HepG2 (cell line): ENCODE measurements at regions not wholly inside any gene's neighbourhood (a gene's known extent, or its start where the extent isn't known, plus 50 kb on each side); places are given as distances from the start of the nearest gene placed in this dataset.

Experiments used
- ATAC-seq: fragments of 200-7000 bp; cut with Tn5 transposase; 3 replicates; pipeline ENCODE4 v1.9.1; 2020; ENCODE audit warnings: mild to moderate bottlenecking, moderate library complexity
- BruUV-seq: library from RNA; stranded (reverse); fragments of 400-500 nt; replicated peaks from 2 replicates; lab custom pipeline; 2021; lab: Mats Ljungman, UMichigan
- CTCF ChIA-PET: fragments of 300-600 bp; formaldehyde crosslinking; extraction: SDS; loops from one replicate; lab custom pipeline; 2021; ENCODE audit warnings: low total read pairs, inconsistent platforms, low intra/inter-chr PET ratio; lab: Yijun Ruan, JAX
- POLR2A ChIA-PET: fragments of 350-600 bp; sonication (Branson Sonifier 250); formaldehyde crosslinking; loops from one replicate; lab custom pipeline; 2020; ENCODE audit warnings: antibody characterized with exemption, inconsistent platforms; lab: Yijun Ruan, JAX
- DNase-seq: peaks from one replicate; pipeline ENCODE4 v3.0.0-alpha.2; 2015; ENCODE audit warnings: low spot score
- FAIRE-seq: peaks from 3 replicates; lab custom pipeline; 2011; peaks lifted over from hg19 to GRCh38; lab: Jason Lieb, UNC
- H2AFZ ChIP-seq: one replicate; pipeline ENCODE4 v1.6.1; 2011; ENCODE audit warnings: low read length, inconsistent platforms
- H3K27ac ChIP-seq: fragments of 300-600 bp; 3 replicates; pipeline ENCODE4 v1.8.0; 2011; ENCODE audit warnings: mixed run types, mild to moderate bottlenecking, mixed read lengths, low read length, inconsistent platforms; ENCODE audit not compliant: insufficient read depth; ENCODE audit errors: extremely low read length
- H3K27me3 ChIP-seq, 2 experiments: fragments of 200-600 bp in 1 of 2; 2 replicates in 1 of 2; 3 replicates in 1 of 2; pipeline versions ENCODE4 v1.6.0 to v1.8.0; 2011; ENCODE audit warnings: low read length in 2 of 2, mild to moderate bottlenecking in 2 of 2, moderate library complexity in 2 of 2, inconsistent platforms in 1 of 2; ENCODE audit not compliant: insufficient read depth in 2 of 2, control insufficient read depth in 1 of 2
- H3K36me3 ChIP-seq, 2 experiments: fragments of 200-600 bp in 1 of 2; replicated peaks in 1 of 2; 2 replicates in 1 of 2; 3 replicates in 1 of 2; pipeline versions ENCODE4 v1.5.1 to v1.8.0; 2011; ENCODE audit warnings: low read length in 2 of 2, inconsistent platforms in 1 of 2; ENCODE audit not compliant: insufficient read depth in 2 of 2, control insufficient read depth in 1 of 2
- H3K4me1 ChIP-seq: 2 replicates; pipeline ENCODE4 v1.5.1; 2012; ENCODE audit warnings: low read length, inconsistent platforms; ENCODE audit not compliant: insufficient read depth
- H3K4me2 ChIP-seq: 2 replicates; pipeline ENCODE4 v1.6.0; 2011; ENCODE audit warnings: low read depth, low read length, inconsistent platforms
- H3K4me3 ChIP-seq, 3 experiments: fragments of 200-600 bp in 1 of 3; sonication (generic), shearing (Covaris generic) in 1 of 3; replicated peaks in 1 of 3; 2 replicates each; pipeline ENCODE4 v1.5.1; 2011 to 2016; ENCODE audit warnings: low read length in 3 of 3, inconsistent platforms in 2 of 3, low read depth in 2 of 3, mild to moderate bottlenecking in 2 of 3, control low read depth in 1 of 3, mixed read lengths in 1 of 3; ENCODE audit not compliant: insufficient read depth in 1 of 3
- H3K79me2 ChIP-seq: one replicate; pipeline ENCODE4 v1.6.1; 2011; ENCODE audit warnings: low read length, inconsistent platforms; ENCODE audit not compliant: insufficient read depth
- H3K9ac ChIP-seq: 2 replicates; pipeline ENCODE4 v1.6.0; 2011; ENCODE audit warnings: mild to moderate bottlenecking, low read depth, low read length, inconsistent platforms; ENCODE audit not compliant: insufficient read depth
- H3K9me3 ChIP-seq: 2 replicates; pipeline ENCODE4 v1.5.1; 2012; ENCODE audit warnings: mild to moderate bottlenecking, low read length
- H4K20me1 ChIP-seq: 2 replicates; pipeline ENCODE4 v1.6.0; 2011; ENCODE audit warnings: inconsistent platforms, mild to moderate bottlenecking, low read length, moderate library complexity; ENCODE audit not compliant: insufficient read depth
- DBP ChIP-seq: sonication (generic); formaldehyde crosslinking; IDR thresholded peaks from 2 replicates; pipeline ENCODE4 v1.4.0; 2020; ENCODE audit warnings: missing genetic modification reagents; ENCODE audit errors: not compliant biosample characterization
- FOXO1 ChIP-seq: sonication (generic); formaldehyde crosslinking; IDR thresholded peaks from 2 replicates; pipeline ENCODE4 v1.4.0; 2020; ENCODE audit warnings: missing genetic modification reagents
- FOXP4 ChIP-seq: sonication (generic); formaldehyde crosslinking; IDR thresholded peaks from 2 replicates; pipeline ENCODE4 v1.4.0; 2020; ENCODE audit warnings: missing genetic modification reagents
- LCORL ChIP-seq, 2 experiments: fragments of 450-650 bp in 1 of 2; sonication (generic) in 1 of 2; formaldehyde crosslinking in 1 of 2; IDR thresholded peaks; 2 replicates each; pipeline versions ENCODE4 v1.5.0 to v1.6.1; 2017 to 2020; ENCODE audit warnings: antibody characterized with exemption in 1 of 2, missing genetic modification reagents in 1 of 2
- NCOA5 ChIP-seq: sonication (generic); formaldehyde crosslinking; IDR thresholded peaks from 2 replicates; pipeline ENCODE4 v1.4.0; 2020; ENCODE audit warnings: missing genetic modification reagents
- SAP130 ChIP-seq: IDR thresholded peaks from 2 replicates; pipeline ENCODE4 v1.6.1; 2016; ENCODE audit warnings: low read depth
- SCMH1 ChIP-seq: sonication (generic); formaldehyde crosslinking; IDR thresholded peaks from 2 replicates; pipeline ENCODE4 v1.9.0; 2021; ENCODE audit warnings: missing genetic modification reagents, mild to moderate bottlenecking, borderline replicate concordance
- U2AF2 ChIP-seq: fragments of 200-400 bp; formaldehyde crosslinking; IDR thresholded peaks from 2 replicates; pipeline ENCODE4 v1.6.1; 2017; ENCODE audit warnings: low read depth, mild to moderate bottlenecking, low read length
- ZNF17 ChIP-seq: sonication (generic); formaldehyde crosslinking; IDR thresholded peaks from 2 replicates; pipeline ENCODE4 v1.5.0; 2020; ENCODE audit warnings: mild to moderate bottlenecking, missing genetic modification reagents
- ZNF367 ChIP-seq: sonication (generic); formaldehyde crosslinking; IDR thresholded peaks from 2 replicates; pipeline ENCODE4 v1.4.0; 2020; ENCODE audit warnings: missing genetic modification reagents, borderline replicate concordance
- ZNF44 ChIP-seq: sonication (generic); formaldehyde crosslinking; IDR thresholded peaks from 2 replicates; pipeline ENCODE4 v1.5.1; 2020; ENCODE audit warnings: mild to moderate bottlenecking, missing genetic modification reagents
- ZNF484 ChIP-seq: sonication (generic); formaldehyde crosslinking; IDR thresholded peaks from 2 replicates; pipeline ENCODE4 v1.5.1; 2020; ENCODE audit warnings: mild to moderate bottlenecking, low read depth, missing genetic modification reagents, borderline replicate concordance
- ZNF562 ChIP-seq: sonication (generic); formaldehyde crosslinking; IDR thresholded peaks from 2 replicates; pipeline ENCODE4 v1.8.0; 2022; ENCODE audit warnings: missing genetic modification reagents, borderline replicate concordance
- ZNF713 ChIP-seq: sonication (generic); formaldehyde crosslinking; IDR thresholded peaks from 2 replicates; pipeline ENCODE4 v1.4.0; 2020; ENCODE audit warnings: mild to moderate bottlenecking, missing genetic modification reagents
- WGBS: methylation state at CpG from one replicate; pipeline ENCODE4 v1.1.6; 2017; ENCODE audit warnings: low lambda C conversion rate; 5-methylcytosine and 5-hydroxymethylcytosine counted together
- in situ Hi-C: cut with HindIII; loops from 2 replicates; pipeline ENCODE4 v1.10.0; 2017; ENCODE audit warnings: low pct_unique_long_range_greater_than_20kb; ENCODE audit not compliant: extremely low pct_ligation_motif_present
- intact Hi-C: fragments of 100-400 bp; cut with micrococcal nuclease; formaldehyde crosslinking; loops from one replicate; pipeline ENCODE4 v1.10.0; 2022; ENCODE audit not compliant: unreplicated experiment
- TF ChIP-seq, protein P1 (sequence below): sonication (generic); formaldehyde crosslinking; IDR thresholded peaks from 2 replicates; pipeline ENCODE4 v1.8.0; 2022; ENCODE audit warnings: missing genetic modification reagents, low read depth, mild to moderate bottlenecking, borderline replicate concordance
- TF ChIP-seq, protein P2 (sequence below): sonication (generic); formaldehyde crosslinking; IDR thresholded peaks from 2 replicates; pipeline ENCODE4 v1.9.0; 2022; ENCODE audit warnings: missing genetic modification reagents, mild to moderate bottlenecking, borderline replicate concordance
- TF ChIP-seq, protein P3 (sequence below): IDR thresholded peaks from 2 replicates; pipeline ENCODE4 v1.6.1; 2012; ENCODE audit warnings: low read depth, low read length, improper control_type of control experiment

GRCh38 chr6:12221856-12222255 lies 68.3 kb upstream of the EDN1 start:
- H3K4me1 ChIP-seq = no peaks in the 10 kb centered on the region
- no peaks in the 10 kb centered on the region for H4K20me1 ChIP-seq
- POLR2A ChIA-PET = no interaction called here
- CTCF ChIA-PET = no interaction called here
- BruUV-seq = no TSS peak
- WGBS = 25% methylated on average over 4 of the region's 4 CpGs
- no peaks in the 10 kb centered on the region for H3K27me3 ChIP-seq
- H3K27ac ChIP-seq = no peak overlapping the region
- no peak overlapping the region for H3K9ac ChIP-seq
- DNase-seq = no peak
- no peaks in the 10 kb centered on the region for H3K36me3 ChIP-seq
- intact Hi-C loops = no loop called here
- in situ Hi-C loops = no loop called here
- no peak overlapping the region for H3K4me2 ChIP-seq
- no peak overlapping the region for H3K4me3 ChIP-seq
- H3K79me2 ChIP-seq = no peaks in the 10 kb centered on the region
- H2AFZ ChIP-seq = no peak overlapping the region
- no peak for FAIRE-seq
- ATAC-seq = no peak
- TF ChIP-seq ZNF562 (CRISPR knock-in tag) = no peak
- TF ChIP-seq DBP = no peak
- TF ChIP-seq, protein P1, sequence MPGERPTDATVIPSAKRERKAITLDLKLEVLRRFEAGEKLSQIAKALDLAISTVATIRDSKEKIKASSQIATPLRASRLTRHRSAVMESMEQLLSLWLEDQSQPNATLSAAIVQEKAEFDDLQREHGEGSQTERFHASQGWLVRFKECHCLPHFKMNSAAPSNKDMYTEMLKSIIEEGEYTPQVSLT = no peak
- no peak for TF ChIP-seq U2AF2
- TF ChIP-seq ZNF484 = no peak
- TF ChIP-seq NCOA5 (CRISPR knock-in tag) = no peak
- no peak for TF ChIP-seq ZNF44 (CRISPR knock-in tag)
- no peak for TF ChIP-seq SCMH1 (CRISPR knock-in tag)
- no peak for TF ChIP-seq LCORL (IDR thresholded peaks at IDR 0.05)
- TF ChIP-seq LCORL (CRISPR knock-in tag; IDR thresholded peaks at IDR 0.05) = no peak
- TF ChIP-seq SAP130 (CRISPR knock-in tag) = no peak
- no peak for TF ChIP-seq ZNF367 (CRISPR knock-in tag)
- TF ChIP-seq FOXO1 (CRISPR knock-in tag) = no peak
- TF ChIP-seq, protein P2, sequence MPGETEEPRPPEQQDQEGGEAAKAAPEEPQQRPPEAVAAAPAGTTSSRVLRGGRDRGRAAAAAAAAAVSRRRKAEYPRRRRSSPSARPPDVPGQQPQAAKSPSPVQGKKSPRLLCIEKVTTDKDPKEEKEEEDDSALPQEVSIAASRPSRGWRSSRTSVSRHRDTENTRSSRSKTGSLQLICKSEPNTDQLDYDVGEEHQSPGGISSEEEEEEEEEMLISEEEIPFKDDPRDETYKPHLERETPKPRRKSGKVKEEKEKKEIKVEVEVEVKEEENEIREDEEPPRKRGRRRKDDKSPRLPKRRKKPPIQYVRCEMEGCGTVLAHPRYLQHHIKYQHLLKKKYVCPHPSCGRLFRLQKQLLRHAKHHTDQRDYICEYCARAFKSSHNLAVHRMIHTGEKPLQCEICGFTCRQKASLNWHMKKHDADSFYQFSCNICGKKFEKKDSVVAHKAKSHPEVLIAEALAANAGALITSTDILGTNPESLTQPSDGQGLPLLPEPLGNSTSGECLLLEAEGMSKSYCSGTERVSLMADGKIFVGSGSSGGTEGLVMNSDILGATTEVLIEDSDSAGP = no peak
- TF ChIP-seq, protein P3, sequence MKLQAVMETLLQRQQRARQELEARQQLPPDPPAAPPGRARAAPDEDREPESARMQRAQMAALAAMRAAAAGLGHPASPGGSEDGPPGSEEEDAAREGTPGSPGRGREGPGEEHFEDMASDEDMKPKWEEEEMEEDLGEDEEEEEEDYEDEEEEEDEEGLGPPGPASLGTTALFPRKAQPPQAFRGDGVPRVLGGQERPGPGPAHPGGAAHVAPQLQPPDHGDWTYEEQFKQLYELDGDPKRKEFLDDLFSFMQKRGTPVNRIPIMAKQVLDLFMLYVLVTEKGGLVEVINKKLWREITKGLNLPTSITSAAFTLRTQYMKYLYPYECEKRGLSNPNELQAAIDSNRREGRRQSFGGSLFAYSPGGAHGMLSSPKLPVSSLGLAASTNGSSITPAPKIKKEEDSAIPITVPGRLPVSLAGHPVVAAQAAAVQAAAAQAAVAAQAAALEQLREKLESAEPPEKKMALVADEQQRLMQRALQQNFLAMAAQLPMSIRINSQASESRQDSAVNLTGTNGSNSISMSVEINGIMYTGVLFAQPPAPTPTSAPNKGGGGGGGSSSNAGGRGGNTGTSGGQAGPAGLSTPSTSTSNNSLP = no peak
- TF ChIP-seq ZNF713 (CRISPR knock-in tag) = no peak
- TF ChIP-seq FOXP4 (CRISPR knock-in tag) = no peak
- no peak for TF ChIP-seq ZNF17 (CRISPR knock-in tag)
- no peaks in the 10 kb centered on the region for H3K9me3 ChIP-seq
